Left ventricle myocardium inferior (tissue), 1 donor: ENCODE measurements at regions not wholly inside any gene's neighbourhood (a gene's known extent, or its start where the extent isn't known, plus 50 kb on each side); places are given as distances from the start of the nearest gene placed in this dataset.

Experiments
- DNase-seq: peaks from one replicate; pipeline ENCODE4 v3.0.0-alpha.2; 2020
- H3K27ac ChIP-seq: fragments of 200-600 bp; replicated peaks from 2 replicates; pipeline ENCODE4 v1.8.0; 2021
- H3K27me3 ChIP-seq: fragments of 200-600 bp; 2 replicates; pipeline ENCODE4 v1.8.0; 2021; ENCODE audit warnings: low read depth
- H3K36me3 ChIP-seq: fragments of 200-600 bp; 2 replicates; pipeline ENCODE4 v1.8.0; 2021
- H3K4me1 ChIP-seq: fragments of 200-600 bp; 2 replicates; pipeline ENCODE4 v1.8.0; 2021
- H3K4me3 ChIP-seq: fragments of 200-600 bp; 2 replicates; pipeline ENCODE4 v1.8.0; 2021; ENCODE audit warnings: mild to moderate bottlenecking, moderate library complexity
- H3K9me3 ChIP-seq: fragments of 200-600 bp; replicated peaks from 2 replicates; pipeline ENCODE4 v1.8.0; 2021
- CTCF ChIP-seq: fragments of 200-600 bp; IDR thresholded peaks from 2 replicates; pipeline ENCODE4 v1.8.0; 2021; ENCODE audit warnings: antibody characterized with exemption, mild to moderate bottlenecking, borderline replicate concordance
- intact Hi-C: fragments of 100-400 bp; cut with micrococcal nuclease; formaldehyde crosslinking; loops from one replicate; pipeline ENCODE4 v1.11.0; 2022
- donor health status: DM: no; HTN: yes; CAD: no; lungs with severe emphysema.

- no peak overlapping the region for H3K27ac ChIP-seq
- DNase-seq, result no peak
- H3K4me3 ChIP-seq, result no peak overlapping the region
- no peaks in the 10 kb centered on the region for H3K9me3 ChIP-seq
- intact Hi-C loops, result no loop called here
- H3K36me3 ChIP-seq, result no peaks in the 10 kb centered on the region
- peaks cover under 1% of the 10 kb centered on the region for H3K4me1 ChIP-seq
- peaks cover 23% of the 10 kb centered on the region for H3K27me3 ChIP-seq
- no peak for TF ChIP-seq CTCF
Measured at GRCh38 chr18:11506856-11507255, 102.5 kb upstream of the SLC35G4 start.

- intact Hi-C loops, result no loop called here
- no peaks in the 10 kb centered on the region for H3K36me3 ChIP-seq
- no peak overlapping the region for H3K4me3 ChIP-seq
- H3K27ac ChIP-seq, result no peak overlapping the region
- H3K9me3 ChIP-seq, result no peaks in the 10 kb centered on the region
- no peak for DNase-seq
- no peaks in the 10 kb centered on the region for H3K4me1 ChIP-seq
- H3K27me3 ChIP-seq, result peaks cover 23% of the 10 kb centered on the region
- TF ChIP-seq CTCF, result no peak
Measured at GRCh38 chr18:11505993-11506392, 103.4 kb upstream of the SLC35G4 start.

GRCh38 chr18:11504962-11505361 lies 104.4 kb upstream of the SLC35G4 start:
- no peaks in the 10 kb centered on the region for H3K4me1 ChIP-seq
- no peak overlapping the region for H3K27ac ChIP-seq
- intact Hi-C loops, result no loop called here

GRCh38 chr18:11502368-11502767 lies 107.0 kb upstream of the SLC35G4 start:
- TF ChIP-seq CTCF, result no peak
- intact Hi-C loops, result no loop called here
- Histone ChIP-seq H3K27ac (no peak overlapping the region), H3K9me3 (no peaks in the 10 kb centered on the region), H3K4me3 (no peak overlapping the region), H3K4me1 (no peaks in the 10 kb centered on the region), H3K27me3 (peaks cover 23% of the 10 kb centered on the region), H3K36me3 (no peaks in the 10 kb centered on the region)
- DNase-seq, result no peak

More at GRCh38 chr18:11504962-11505361, 104.4 kb upstream of the SLC35G4 start:
- Histone ChIP-seq H3K36me3 (no peaks in the 10 kb centered on the region), H3K4me3 (no peak overlapping the region), H3K27me3 (peaks cover 23% of the 10 kb centered on the region), H3K9me3 (no peaks in the 10 kb centered on the region)
- DNase-seq, result no peak
- no peak for TF ChIP-seq CTCF

GRCh38 chr18:11501352-11501751 lies 108.0 kb upstream of the SLC35G4 start:
- DNase-seq, result no peak
- no peak overlapping the region for H3K27ac ChIP-seq
- intact Hi-C loops, result no loop called here
- no peaks in the 10 kb centered on the region for H3K9me3 ChIP-seq
- H3K4me1 ChIP-seq, result no peaks in the 10 kb centered on the region
- no peak overlapping the region for H3K4me3 ChIP-seq
- TF ChIP-seq CTCF, result no peak
- H3K36me3 ChIP-seq, result no peaks in the 10 kb centered on the region
- H3K27me3 ChIP-seq, result peaks cover 20% of the 10 kb centered on the region
